ENCODE measurements at regions not wholly inside any gene's neighbourhood (a gene's known extent, or its start where the extent isn't known, plus 50 kb on each side); places are given as distances from the start of the nearest gene placed in this dataset.

- no peak for ATAC-seq (ENCODE audit: low FRiP score)
- no peak for TF ChIP-seq CTCF (IDR thresholded peaks at IDR 0.05)
Measured at GRCh38 chr2:71927757-71928715, 219.6 kb downstream of the CYP26B1 start.

GRCh38 chr2:71926876-71927756, 220.5 kb downstream of the CYP26B1 start:
- DNase-seq (ENCODE audit: low spot score), result no peak
- ATAC-seq (ENCODE audit: low FRiP score), result no peak
- no peak for TF ChIP-seq CTCF (IDR thresholded peaks at IDR 0.05)

More at GRCh38 chr2:71927757-71928715, 219.6 kb downstream of the CYP26B1 start:
- DNase-seq (ENCODE audit: low spot score), result no peak

- DNase-seq (ENCODE audit: low spot score) (no peak), ATAC-seq (ENCODE audit: low FRiP score) (no peak)
- TF ChIP-seq CTCF (IDR thresholded peaks at IDR 0.05), result no peak
Measured at GRCh38 chr2:71926089-71926447, 221.6 kb downstream of the CYP26B1 start.

GRCh38 chr2:71925268-71926088, 222.2 kb downstream of the CYP26B1 start:
- no peak for TF ChIP-seq CTCF (IDR thresholded peaks at IDR 0.05)
- ATAC-seq (ENCODE audit: low FRiP score), result no peak
- no peak for DNase-seq (ENCODE audit: low spot score)

- DNase-seq (ENCODE audit: low spot score), result no peak
- TF ChIP-seq CTCF (IDR thresholded peaks at IDR 0.05), result peak in 1 of 3 donors; percentile 21
- ATAC-seq (ENCODE audit: low FRiP score), result peak; percentile 46
Measured at GRCh38 chr2:71923887-71924533, 223.7 kb downstream of the CYP26B1 start.

- DNase-seq (ENCODE audit: low spot score) (no peak), ATAC-seq (ENCODE audit: low FRiP score) (no peak)
- no peak for TF ChIP-seq CTCF (IDR thresholded peaks at IDR 0.05)
Measured at GRCh38 chr2:71923143-71923525, 224.5 kb downstream of the CYP26B1 start.

Data from omental fat pad (tissue), 3 donors.